Ovary (tissue), 3 donors: ENCODE measurements at regions not wholly inside any gene's neighbourhood (a gene's known extent, or its start where the extent isn't known, plus 50 kb on each side); places are given as distances from the start of the nearest gene placed in this dataset.

Source experiments
- EP300 ChIP-seq: sonication (generic); formaldehyde crosslinking; IDR thresholded peaks from one replicate; pipeline ENCODE4 v1.6.1; 2017; ENCODE audit warnings: antibody characterized with exemption
- TF ChIP-seq, protein P1 (sequence below), 3 donors: fragments of 450-650 bp in 2 of 3; fragments of 200-600 bp in 1 of 3; IDR thresholded peaks; one replicate each; pipeline versions ENCODE4 v1.5.1 to v1.8.0; 2016 to 2022; ENCODE audit warnings: antibody characterized with exemption in 3 of 3, mild to moderate bottlenecking in 1 of 3
- donor health status: DM: no; HTN: no; CAD: no.

DNA sequence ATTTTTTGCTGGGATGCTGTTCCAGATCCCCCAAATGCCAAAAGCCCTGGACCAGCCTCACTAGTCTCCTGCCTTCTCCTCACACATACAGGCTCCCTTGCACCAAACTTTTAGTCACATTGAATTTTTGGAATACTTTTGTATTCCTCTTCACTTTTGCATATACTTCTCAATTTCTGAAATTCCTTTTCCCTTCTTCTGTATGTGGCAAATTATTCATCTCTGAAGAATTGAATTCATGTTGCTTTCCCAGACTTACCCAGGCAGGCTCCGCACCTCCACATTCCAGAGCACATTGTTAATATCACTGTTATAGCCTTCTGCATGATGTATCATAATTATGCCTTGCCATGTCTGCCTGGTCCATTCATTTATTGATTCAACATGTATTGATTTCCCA lies 255.3 kb upstream of the POU3F2 start:
- TF ChIP-seq, protein P1, sequence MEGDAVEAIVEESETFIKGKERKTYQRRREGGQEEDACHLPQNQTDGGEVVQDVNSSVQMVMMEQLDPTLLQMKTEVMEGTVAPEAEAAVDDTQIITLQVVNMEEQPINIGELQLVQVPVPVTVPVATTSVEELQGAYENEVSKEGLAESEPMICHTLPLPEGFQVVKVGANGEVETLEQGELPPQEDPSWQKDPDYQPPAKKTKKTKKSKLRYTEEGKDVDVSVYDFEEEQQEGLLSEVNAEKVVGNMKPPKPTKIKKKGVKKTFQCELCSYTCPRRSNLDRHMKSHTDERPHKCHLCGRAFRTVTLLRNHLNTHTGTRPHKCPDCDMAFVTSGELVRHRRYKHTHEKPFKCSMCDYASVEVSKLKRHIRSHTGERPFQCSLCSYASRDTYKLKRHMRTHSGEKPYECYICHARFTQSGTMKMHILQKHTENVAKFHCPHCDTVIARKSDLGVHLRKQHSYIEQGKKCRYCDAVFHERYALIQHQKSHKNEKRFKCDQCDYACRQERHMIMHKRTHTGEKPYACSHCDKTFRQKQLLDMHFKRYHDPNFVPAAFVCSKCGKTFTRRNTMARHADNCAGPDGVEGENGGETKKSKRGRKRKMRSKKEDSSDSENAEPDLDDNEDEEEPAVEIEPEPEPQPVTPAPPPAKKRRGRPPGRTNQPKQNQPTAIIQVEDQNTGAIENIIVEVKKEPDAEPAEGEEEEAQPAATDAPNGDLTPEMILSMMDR (IDR thresholded peaks at IDR 0.05) = no peak
- no peak for TF ChIP-seq EP300
